GM13977 (cell line): ENCODE measurements at regions not wholly inside any gene's neighbourhood (a gene's known extent, or its start where the extent isn't known, plus 50 kb on each side); places are given as distances from the start of the nearest gene placed in this dataset.

Source experiments
- DNase-seq: peaks from one replicate; pipeline ENCODE4 v3.0.0; 2012; ENCODE audit warnings: low spot score
- CTCF ChIP-seq: IDR thresholded peaks from 2 replicates; pipeline ENCODE4 v1.5.1; 2012; ENCODE audit warnings: mild to moderate bottlenecking, control low read depth; ENCODE audit not compliant: insufficient read depth; ENCODE audit errors: extremely low read depth, missing control alignments
- in situ Hi-C: fragments of 300-500 bp; cut with MboI; formaldehyde crosslinking; loops from one replicate; pipeline ENCODE4 v1.12.0; 2022; ENCODE audit warnings: low sequenced_read_pairs, low pct_unique_long_range_greater_than_20kb, mixed read lengths, inconsistent platforms; ENCODE audit not compliant: unreplicated experiment

GRCh38 chr6:33947047-33947446 is 143.2 kb upstream of the MLN start:
- TF ChIP-seq CTCF: no peak
- in situ Hi-C loops: no loop called here
- DNase-seq: no peak

GRCh38 chr6:33945931-33946330 is 142.1 kb upstream of the MLN start:
- no peak for TF ChIP-seq CTCF
- in situ Hi-C loops: no loop called here
- DNase-seq: no peak

GRCh38 chr6:33944686-33945411 is 141.0 kb upstream of the MLN start:
- no peak for TF ChIP-seq CTCF
- in situ Hi-C loops: no loop called here
- no peak for DNase-seq

GRCh38 chr6:33936886-33937285 is 133.1 kb upstream of the MLN start:
- in situ Hi-C loops: no loop called here
- no peak for DNase-seq
- TF ChIP-seq CTCF: no peak

- in situ Hi-C loops: no loop called here
- DNase-seq: no peak
Measured at GRCh38 chr6:33935439-33936080, 131.8 kb upstream of the MLN start.

GRCh38 chr6:33934731-33935270 is 131.0 kb upstream of the MLN start:
- TF ChIP-seq CTCF: no peak
- in situ Hi-C loops: no loop called here
- no peak for DNase-seq

More at GRCh38 chr6:33935439-33936080, 131.8 kb upstream of the MLN start:
- no peak for TF ChIP-seq CTCF
